ENCODE measurements at regions not wholly inside any gene's neighbourhood (a gene's known extent, or its start where the extent isn't known, plus 50 kb on each side); places are given as distances from the start of the nearest gene placed in this dataset.

GRCh38 chr22:49721211-49721763 lies 106.4 kb downstream of the BRD1 start:
- no peak for DNase-seq

GRCh38 chr22:49720279-49720959 lies 107.3 kb downstream of the BRD1 start:
- no peak for DNase-seq
- Histone ChIP-seq H3K4me3 (ENCODE audit: low read length) (no peak overlapping the region), H3K4me2 (ENCODE audit: low read depth, low read length, poor library complexity, severe bottlenecking) (no peak overlapping the region), H3K4me1 (ENCODE audit: low read length) (peaks cover 10% of the 10 kb centered on the region), H3K9ac (ENCODE audit: low read length) (no peak overlapping the region), H3K9me2 (replicated peaks; ENCODE audit: insufficient read depth, low read length) (no peaks in the 10 kb centered on the region), H3K9me3 (ENCODE audit: low read length) (no peaks in the 10 kb centered on the region), H3K36me3 (ENCODE audit: insufficient read depth, low read length) (no peaks in the 10 kb centered on the region), H4K20me1 (ENCODE audit: insufficient read depth, low read depth, low read length) (no peaks in the 10 kb centered on the region), H3K27me3 (ENCODE audit: low read length) (no peaks in the 10 kb centered on the region), H3K27ac (ENCODE audit: low read length) (no peak overlapping the region), H3K79me2 (ENCODE audit: low read length) (no peaks in the 10 kb centered on the region), H2AFZ (ENCODE audit: low read length) (no peak overlapping the region)

More at GRCh38 chr22:49721211-49721763, 106.4 kb downstream of the BRD1 start:
- H3K9me3 ChIP-seq (ENCODE audit: low read length), result no peaks in the 10 kb centered on the region
- no peaks in the 10 kb centered on the region for H3K79me2 ChIP-seq (ENCODE audit: low read length)
- H3K9ac ChIP-seq (ENCODE audit: low read length), result no peak overlapping the region
- no peaks in the 10 kb centered on the region for H4K20me1 ChIP-seq (ENCODE audit: insufficient read depth, low read depth, low read length)
- H3K36me3 ChIP-seq (ENCODE audit: insufficient read depth, low read length), result no peaks in the 10 kb centered on the region
- no peaks in the 10 kb centered on the region for H3K9me2 ChIP-seq (replicated peaks; ENCODE audit: insufficient read depth, low read length)
- H3K27me3 ChIP-seq (ENCODE audit: low read length), result no peaks in the 10 kb centered on the region
- no peak overlapping the region for H3K4me2 ChIP-seq (ENCODE audit: low read depth, low read length, poor library complexity, severe bottlenecking)
- peaks cover 10% of the 10 kb centered on the region for H3K4me1 ChIP-seq (ENCODE audit: low read length)
- H3K27ac ChIP-seq (ENCODE audit: low read length), result no peak overlapping the region
- H2AFZ ChIP-seq (ENCODE audit: low read length), result no peak overlapping the region
- no peak overlapping the region for H3K4me3 ChIP-seq (ENCODE audit: low read length)

GRCh38 chr22:49719046-49719445 lies 108.6 kb downstream of the BRD1 start:
- Histone ChIP-seq H3K4me2 (ENCODE audit: low read depth, low read length, poor library complexity, severe bottlenecking) (no peak overlapping the region), H3K27me3 (ENCODE audit: low read length) (no peaks in the 10 kb centered on the region)
- DNase-seq, result no peak

GRCh38 chr22:49718396-49718795 lies 109.3 kb downstream of the BRD1 start:
- no peak overlapping the region for H3K9ac ChIP-seq (ENCODE audit: low read length)
- no peaks in the 10 kb centered on the region for H3K27me3 ChIP-seq (ENCODE audit: low read length)
- no peaks in the 10 kb centered on the region for H3K36me3 ChIP-seq (ENCODE audit: insufficient read depth, low read length)
- no peaks in the 10 kb centered on the region for H4K20me1 ChIP-seq (ENCODE audit: insufficient read depth, low read depth, low read length)
- H3K4me2 ChIP-seq (ENCODE audit: low read depth, low read length, poor library complexity, severe bottlenecking), result no peak overlapping the region
- H2AFZ ChIP-seq (ENCODE audit: low read length), result no peak overlapping the region
- H3K79me2 ChIP-seq (ENCODE audit: low read length), result no peaks in the 10 kb centered on the region
- no peak overlapping the region for H3K4me3 ChIP-seq (ENCODE audit: low read length)
- H3K4me1 ChIP-seq (ENCODE audit: low read length), result peaks cover 10% of the 10 kb centered on the region
- H3K27ac ChIP-seq (ENCODE audit: low read length), result no peak overlapping the region
- no peak for DNase-seq
- no peaks in the 10 kb centered on the region for H3K9me2 ChIP-seq (replicated peaks; ENCODE audit: insufficient read depth, low read length)
- no peaks in the 10 kb centered on the region for H3K9me3 ChIP-seq (ENCODE audit: low read length)

More at GRCh38 chr22:49719046-49719445, 108.6 kb downstream of the BRD1 start:
- Histone ChIP-seq H2AFZ (ENCODE audit: low read length) (no peak overlapping the region), H3K9ac (ENCODE audit: low read length) (no peak overlapping the region), H3K4me1 (ENCODE audit: low read length) (peaks cover 10% of the 10 kb centered on the region), H3K9me3 (ENCODE audit: low read length) (no peaks in the 10 kb centered on the region), H3K79me2 (ENCODE audit: low read length) (no peaks in the 10 kb centered on the region), H3K4me3 (ENCODE audit: low read length) (no peak overlapping the region), H3K27ac (ENCODE audit: low read length) (no peak overlapping the region), H3K9me2 (replicated peaks; ENCODE audit: insufficient read depth, low read length) (no peaks in the 10 kb centered on the region), H4K20me1 (ENCODE audit: insufficient read depth, low read depth, low read length) (no peaks in the 10 kb centered on the region), H3K36me3 (ENCODE audit: insufficient read depth, low read length) (no peaks in the 10 kb centered on the region)

GRCh38 chr22:49717322-49717919 lies 110.3 kb downstream of the BRD1 start:
- DNase-seq, result peak; percentile 76
- peaks cover 10% of the 10 kb centered on the region for H3K4me1 ChIP-seq (ENCODE audit: low read length)
- H3K4me2 ChIP-seq (ENCODE audit: low read depth, low read length, poor library complexity, severe bottlenecking), result peak overlapping the region; percentile 35
- H2AFZ ChIP-seq (ENCODE audit: low read length), result no peak overlapping the region
- H3K9me3 ChIP-seq (ENCODE audit: low read length), result no peaks in the 10 kb centered on the region
- no peaks in the 10 kb centered on the region for H4K20me1 ChIP-seq (ENCODE audit: insufficient read depth, low read depth, low read length)
- no peaks in the 10 kb centered on the region for H3K36me3 ChIP-seq (ENCODE audit: insufficient read depth, low read length)
- H3K79me2 ChIP-seq (ENCODE audit: low read length), result no peaks in the 10 kb centered on the region
- H3K9me2 ChIP-seq (replicated peaks; ENCODE audit: insufficient read depth, low read length), result no peaks in the 10 kb centered on the region
- no peak overlapping the region for H3K4me3 ChIP-seq (ENCODE audit: low read length)
- H3K27me3 ChIP-seq (ENCODE audit: low read length), result no peaks in the 10 kb centered on the region
- no peak overlapping the region for H3K9ac ChIP-seq (ENCODE audit: low read length)
- H3K27ac ChIP-seq (ENCODE audit: low read length), result no peak overlapping the region

GRCh38 chr22:49716441-49716840 lies 111.2 kb downstream of the BRD1 start:
- no peak overlapping the region for H3K4me2 ChIP-seq (ENCODE audit: low read depth, low read length, poor library complexity, severe bottlenecking)
- H2AFZ ChIP-seq (ENCODE audit: low read length), result no peak overlapping the region
- no peak overlapping the region for H3K4me3 ChIP-seq (ENCODE audit: low read length)
- no peak overlapping the region for H3K27ac ChIP-seq (ENCODE audit: low read length)
- H3K9ac ChIP-seq (ENCODE audit: low read length), result no peak overlapping the region
- no peaks in the 10 kb centered on the region for H3K9me3 ChIP-seq (ENCODE audit: low read length)
- DNase-seq, result no peak
- no peaks in the 10 kb centered on the region for H3K9me2 ChIP-seq (replicated peaks; ENCODE audit: insufficient read depth, low read length)
- H3K79me2 ChIP-seq (ENCODE audit: low read length), result no peaks in the 10 kb centered on the region
- H3K36me3 ChIP-seq (ENCODE audit: insufficient read depth, low read length), result no peaks in the 10 kb centered on the region
- H3K27me3 ChIP-seq (ENCODE audit: low read length), result no peaks in the 10 kb centered on the region
- peaks cover 10% of the 10 kb centered on the region for H3K4me1 ChIP-seq (ENCODE audit: low read length)
- no peaks in the 10 kb centered on the region for H4K20me1 ChIP-seq (ENCODE audit: insufficient read depth, low read depth, low read length)

- no peak overlapping the region for H3K4me3 ChIP-seq (ENCODE audit: low read length)
- H4K20me1 ChIP-seq (ENCODE audit: insufficient read depth, low read depth, low read length), result no peaks in the 10 kb centered on the region
- peaks cover 10% of the 10 kb centered on the region for H3K4me1 ChIP-seq (ENCODE audit: low read length)
- H3K27me3 ChIP-seq (ENCODE audit: low read length), result no peaks in the 10 kb centered on the region
- DNase-seq, result no peak
- H3K9me2 ChIP-seq (replicated peaks; ENCODE audit: insufficient read depth, low read length), result no peaks in the 10 kb centered on the region
- no peaks in the 10 kb centered on the region for H3K79me2 ChIP-seq (ENCODE audit: low read length)
- no peaks in the 10 kb centered on the region for H3K36me3 ChIP-seq (ENCODE audit: insufficient read depth, low read length)
- no peak overlapping the region for H3K4me2 ChIP-seq (ENCODE audit: low read depth, low read length, poor library complexity, severe bottlenecking)
- H3K9me3 ChIP-seq (ENCODE audit: low read length), result no peaks in the 10 kb centered on the region
- no peak overlapping the region for H3K9ac ChIP-seq (ENCODE audit: low read length)
- H3K27ac ChIP-seq (ENCODE audit: low read length), result no peak overlapping the region
- no peak overlapping the region for H2AFZ ChIP-seq (ENCODE audit: low read length)
Observed at GRCh38 chr22:49715450-49715849, 112.2 kb downstream of the BRD1 start.

- Histone ChIP-seq H3K9me3 (ENCODE audit: low read length) (no peaks in the 10 kb centered on the region), H3K27me3 (ENCODE audit: low read length) (no peaks in the 10 kb centered on the region), H3K4me3 (ENCODE audit: low read length) (no peak overlapping the region), H3K4me1 (ENCODE audit: low read length) (peaks cover 8% of the 10 kb centered on the region), H3K79me2 (ENCODE audit: low read length) (no peaks in the 10 kb centered on the region), H4K20me1 (ENCODE audit: insufficient read depth, low read depth, low read length) (no peaks in the 10 kb centered on the region), H3K4me2 (ENCODE audit: low read depth, low read length, poor library complexity, severe bottlenecking) (no peak overlapping the region), H3K36me3 (ENCODE audit: insufficient read depth, low read length) (no peaks in the 10 kb centered on the region), H2AFZ (ENCODE audit: low read length) (no peak overlapping the region), H3K9ac (ENCODE audit: low read length) (no peak overlapping the region), H3K27ac (ENCODE audit: low read length) (no peak overlapping the region), H3K9me2 (replicated peaks; ENCODE audit: insufficient read depth, low read length) (no peaks in the 10 kb centered on the region)
- DNase-seq, result no peak
Observed at GRCh38 chr22:49713003-49713402, 114.7 kb downstream of the BRD1 start.

Measured in Karpas-422 (cell line).